M059J (cell line): ENCODE measurements at regions not wholly inside any gene's neighbourhood (a gene's known extent, or its start where the extent isn't known, plus 50 kb on each side); places are given as distances from the start of the nearest gene placed in this dataset.
"Not testable (repeated sequence)": the region's sequence is repeated elsewhere in the genome, so short reads cannot be mapped to it uniquely, and the experiment has no call there.

Experiments used
- DNase-seq: peaks from one replicate; pipeline ENCODE4 v3.0.0-alpha.2; 2012; ENCODE audit warnings: low read depth

DNA sequence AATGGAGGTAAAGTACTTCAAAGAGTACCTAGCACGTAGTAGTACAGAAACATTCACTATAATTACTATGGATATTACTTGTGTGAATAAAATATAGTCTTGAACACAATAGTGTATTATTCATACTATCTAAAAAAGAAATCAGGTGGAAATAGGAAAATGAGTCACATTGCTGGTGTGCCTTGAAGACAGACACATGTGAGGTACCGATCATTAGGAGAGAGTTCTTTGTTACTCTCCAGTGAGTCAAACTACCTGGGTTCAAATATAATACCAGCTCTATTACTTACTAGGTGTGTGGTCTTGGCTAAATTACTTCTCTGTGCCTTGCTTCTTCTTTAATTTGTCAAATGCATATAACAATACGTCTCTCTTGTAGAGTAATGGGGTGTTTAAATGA is 50.8 kb upstream of the BEND6 start:
- DNase-seq = peak; percentile 46

DNA sequence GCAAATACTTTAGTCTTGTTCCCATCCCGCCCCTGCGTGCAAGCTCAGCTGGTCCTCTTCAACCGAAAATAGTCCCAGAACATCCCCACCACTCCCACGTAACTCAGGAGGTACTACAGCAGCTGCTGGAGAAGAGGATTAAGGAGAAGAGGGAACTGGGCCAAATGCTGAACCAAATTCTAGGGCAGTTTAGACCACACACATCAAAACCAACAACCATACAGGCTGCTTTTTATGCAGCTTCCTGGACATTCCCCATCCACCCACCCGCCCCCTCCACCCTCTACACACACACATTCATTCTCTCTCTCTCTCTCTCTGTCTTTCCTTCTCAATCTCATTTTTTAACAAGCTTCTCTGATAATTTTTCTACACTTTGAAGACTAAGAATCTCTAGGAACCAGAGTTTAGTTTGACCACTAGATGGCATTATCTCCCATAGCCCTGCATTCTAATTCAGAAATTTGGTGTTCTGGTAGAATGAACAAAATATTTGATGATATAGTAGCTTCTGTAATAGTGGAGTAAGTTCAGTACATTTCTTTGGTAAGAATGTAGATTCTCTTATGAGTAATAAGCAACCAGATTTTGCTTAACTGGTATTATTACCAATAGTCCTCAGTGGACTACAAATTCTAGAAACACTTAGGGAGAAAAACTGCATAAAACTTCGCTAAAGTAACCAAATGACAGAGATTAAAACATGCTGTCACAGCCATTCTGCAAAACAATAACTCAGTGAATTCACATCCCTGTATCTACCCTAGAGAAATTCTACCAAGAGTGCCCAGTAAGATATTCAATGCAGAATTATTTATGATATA is 52.1 kb upstream of the BEND6 start:
- peak; percentile 60 for DNase-seq

DNA sequence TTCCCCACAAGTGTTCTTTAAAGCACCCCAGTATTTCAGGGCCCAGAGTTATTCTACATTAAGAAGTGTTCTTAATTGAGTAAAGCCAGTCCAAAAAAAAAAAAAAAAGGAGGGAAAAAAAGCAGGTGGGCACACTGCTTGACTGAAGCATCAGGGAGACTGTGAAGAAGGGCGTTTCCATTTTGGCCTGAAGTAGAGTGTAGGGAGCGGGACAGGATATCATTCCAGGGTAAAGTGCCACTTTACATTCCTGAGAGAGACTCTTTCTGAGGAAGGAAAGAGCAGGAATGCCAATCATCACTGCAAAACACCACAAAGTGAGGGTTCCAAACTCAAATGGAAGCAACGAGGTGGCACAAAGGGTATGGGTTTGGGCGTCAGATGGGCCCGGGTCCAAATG is 54.1 kb upstream of the BEND6 start:
- DNase-seq = no peak

DNA sequence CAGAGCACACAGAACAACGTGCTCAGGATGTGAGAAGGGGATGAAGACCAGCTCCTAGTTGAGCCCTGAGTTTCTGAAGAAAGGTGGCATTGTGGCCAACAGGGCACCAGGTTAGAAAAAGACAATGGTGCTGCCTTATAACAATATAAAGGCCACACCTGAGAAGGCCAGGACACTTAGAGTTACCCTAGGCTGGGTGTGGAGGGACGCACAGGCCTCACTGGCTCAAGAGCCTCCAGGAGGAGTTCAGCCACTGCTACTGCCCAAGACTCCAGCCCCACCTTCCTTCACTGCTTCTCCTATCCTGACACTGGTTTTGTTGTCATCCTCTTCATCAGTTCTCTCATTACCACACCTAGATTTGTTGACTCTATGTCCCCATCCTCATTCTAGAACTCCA is 55.2 kb upstream of the BEND6 start:
- DNase-seq = no peak

DNA sequence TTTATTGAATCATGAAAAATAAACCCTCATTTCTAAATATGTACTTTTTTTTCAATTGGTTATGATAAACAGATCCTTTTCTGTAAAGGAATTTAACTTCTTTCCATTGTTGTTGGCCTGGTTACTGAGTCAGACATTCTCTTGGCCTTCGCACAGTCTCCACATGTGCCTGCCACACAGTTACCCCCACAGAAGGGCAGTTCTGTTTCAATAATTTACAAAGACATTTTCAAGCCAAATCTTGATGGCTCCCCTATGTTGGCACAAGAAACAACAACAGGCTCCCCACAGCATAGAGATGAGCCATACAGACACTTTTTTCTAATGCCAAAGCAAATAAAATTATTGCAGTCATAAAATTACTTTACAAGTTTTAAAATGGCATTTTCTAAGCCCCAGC is 55.6 kb upstream of the BEND6 start:
- DNase-seq = peak; percentile 54

DNA sequence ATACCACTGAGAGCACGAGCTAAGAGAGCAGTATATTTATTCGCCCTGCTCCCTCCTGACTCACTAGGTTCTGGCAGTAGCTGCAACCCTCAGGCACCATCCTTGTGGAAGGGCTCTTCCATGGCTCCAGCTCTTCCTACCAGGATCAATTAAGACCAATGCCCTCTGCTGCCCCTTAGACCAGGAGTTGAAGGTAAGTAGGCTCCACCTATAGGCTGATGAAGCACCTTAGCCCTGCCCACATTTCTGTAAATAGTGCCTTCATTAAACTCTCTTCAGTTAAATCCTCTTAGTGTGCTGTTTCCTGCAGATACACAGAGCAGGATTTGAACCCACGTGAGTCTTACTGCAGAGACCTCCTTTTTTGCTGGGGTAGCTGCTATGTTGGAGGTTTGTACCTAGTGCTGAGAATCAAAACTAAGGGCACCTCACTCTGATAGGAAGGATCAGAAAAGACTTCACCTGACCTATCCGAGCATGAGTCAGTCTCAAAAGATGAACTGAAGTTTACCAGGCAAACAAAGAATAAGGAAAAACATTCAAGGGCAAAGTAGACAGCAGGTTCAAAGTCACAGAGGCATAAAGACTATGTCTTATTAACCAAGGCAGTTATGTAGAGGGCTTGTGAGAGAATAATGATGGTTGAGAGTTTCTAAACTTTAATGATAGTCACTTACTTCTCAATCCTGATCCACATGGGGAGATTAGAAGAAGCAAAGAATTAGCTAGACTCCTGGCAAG is 56.9 kb upstream of the BEND6 start:
- DNase-seq = no peak

DNA sequence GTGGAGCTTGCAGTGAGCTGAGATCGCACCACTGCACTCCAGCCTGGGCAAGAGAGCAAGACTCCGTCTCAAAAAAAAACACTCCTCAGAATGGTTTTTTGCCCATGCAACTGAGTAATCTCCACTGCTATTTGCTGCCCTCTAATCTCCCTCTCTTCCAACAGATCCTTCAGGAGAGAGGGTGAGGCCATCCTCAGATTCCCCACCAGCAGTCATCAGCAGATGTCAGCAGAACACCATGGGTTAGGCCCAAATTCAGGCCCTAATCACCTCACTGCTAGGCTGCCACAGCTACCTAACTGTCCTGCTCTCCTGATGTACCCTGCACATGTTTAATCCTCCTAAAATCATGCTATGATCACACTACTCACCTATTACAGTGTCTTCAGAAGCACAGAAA is 63.2 kb upstream of the BEND6 start:
- peak; percentile 56 for DNase-seq

DNA sequence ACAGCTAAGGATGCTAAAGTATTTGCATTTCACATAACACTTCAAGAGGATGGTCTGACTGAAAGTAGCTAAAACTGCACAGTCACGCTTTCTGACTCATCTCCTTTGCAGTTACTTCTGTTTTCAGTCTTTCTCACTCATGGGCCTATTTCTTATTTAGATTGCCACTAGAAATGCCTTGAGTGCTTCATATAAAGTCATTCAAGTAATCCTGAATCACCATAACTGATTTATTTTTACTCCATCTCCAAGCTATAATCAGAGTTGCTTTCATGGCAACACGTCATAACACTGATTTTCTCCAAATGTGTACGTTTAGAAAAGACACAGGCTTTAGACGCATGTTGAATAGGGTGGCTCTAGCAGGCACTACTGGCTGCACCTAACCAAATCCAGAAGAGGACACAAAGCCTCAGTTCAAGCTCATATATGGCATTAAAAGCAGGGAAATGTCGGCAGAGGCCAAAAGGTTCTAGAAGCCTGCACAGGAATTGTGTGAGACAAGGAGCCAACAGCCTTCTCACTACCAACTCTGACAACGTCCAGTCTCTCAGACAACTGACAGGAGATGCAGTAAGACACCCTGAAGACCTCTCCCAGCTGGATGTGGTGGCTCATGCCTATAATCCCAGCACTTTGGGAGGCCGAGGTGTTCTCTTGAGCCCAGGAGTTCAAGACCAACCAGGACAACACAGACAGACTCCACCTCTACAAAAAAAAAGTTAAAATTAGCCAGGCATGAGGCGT is 64.1 kb upstream of the BEND6 start:
- DNase-seq = peak; percentile 92

DNA sequence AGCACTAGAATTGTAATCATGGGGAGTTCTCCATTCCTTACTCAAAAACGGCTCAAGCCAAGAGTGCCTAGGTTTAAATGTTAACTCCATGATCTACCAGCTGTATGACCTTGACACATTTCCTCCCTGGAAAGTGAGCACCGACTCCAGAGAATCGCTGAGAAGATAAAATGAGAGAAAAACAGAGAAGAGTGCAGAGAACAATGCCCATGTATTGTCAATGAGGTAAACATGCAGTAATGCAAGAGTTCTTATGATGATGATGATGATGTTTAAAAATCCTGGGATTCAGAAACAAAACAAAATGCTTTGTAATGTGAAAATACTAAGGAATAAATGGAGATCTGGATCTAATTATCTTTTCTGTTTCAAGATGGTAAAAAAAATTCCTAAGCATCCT is 64.8 kb upstream of the BEND6 start:
- no peak for DNase-seq

DNA sequence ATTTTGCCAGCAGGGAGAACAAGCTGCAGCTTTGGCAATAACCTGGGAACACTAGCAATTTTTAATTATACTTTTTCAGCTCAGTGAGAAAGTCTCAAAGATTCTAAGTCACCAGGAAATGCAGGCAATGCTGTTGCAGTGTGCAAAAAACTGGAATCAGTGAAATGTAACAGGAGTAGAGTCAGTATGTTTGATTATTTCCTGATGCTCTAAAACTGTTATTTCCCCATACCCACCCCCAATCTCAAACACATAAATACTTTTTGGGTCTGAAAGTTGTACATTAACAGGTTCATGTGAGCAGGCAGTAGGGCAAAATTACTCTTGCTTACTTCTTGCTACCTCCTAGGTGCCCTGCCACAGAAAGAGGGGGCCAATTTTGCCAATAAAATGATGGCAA is 65.4 kb upstream of the BEND6 start:
- DNase-seq = no peak

DNA sequence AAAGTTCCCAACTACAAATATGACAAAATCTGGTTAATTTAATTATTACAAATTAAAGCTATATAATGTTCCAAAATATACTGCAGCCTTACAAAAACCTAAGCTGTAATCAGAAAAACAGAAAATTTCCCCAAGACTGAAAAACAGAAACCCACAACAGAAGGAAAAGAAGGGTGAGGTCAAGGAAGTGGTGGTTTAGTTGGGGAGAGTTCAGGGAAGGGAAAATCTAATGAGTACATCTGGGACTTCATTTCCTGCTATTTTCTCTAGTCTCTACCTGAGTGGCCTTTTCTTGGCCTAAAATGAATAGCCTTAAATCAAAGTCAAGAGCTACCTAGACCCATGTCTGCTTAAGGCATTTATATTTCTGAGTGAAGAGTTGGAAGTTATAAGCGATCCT is 66.2 kb upstream of the BEND6 start:
- DNase-seq = no peak

DNA sequence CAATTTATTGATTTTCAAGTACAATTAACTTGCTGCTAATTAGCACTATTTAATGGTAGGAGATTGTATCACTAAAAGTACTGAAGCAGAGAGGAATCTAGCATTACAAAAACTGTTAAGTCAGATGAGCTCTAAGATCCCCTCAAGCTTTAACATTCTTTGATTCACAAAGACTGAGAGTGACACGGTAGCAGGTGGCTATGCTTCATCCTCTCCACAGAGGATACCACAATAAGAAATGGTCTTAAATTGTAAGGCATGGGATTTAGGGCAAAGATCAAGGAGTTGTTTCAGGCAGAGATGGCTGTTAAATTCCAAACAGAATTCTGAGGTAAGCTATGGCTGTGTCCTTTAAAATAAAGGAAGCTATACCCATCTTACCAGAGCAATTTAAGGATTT is 67.8 kb upstream of the BEND6 start:
- DNase-seq = no peak

DNA sequence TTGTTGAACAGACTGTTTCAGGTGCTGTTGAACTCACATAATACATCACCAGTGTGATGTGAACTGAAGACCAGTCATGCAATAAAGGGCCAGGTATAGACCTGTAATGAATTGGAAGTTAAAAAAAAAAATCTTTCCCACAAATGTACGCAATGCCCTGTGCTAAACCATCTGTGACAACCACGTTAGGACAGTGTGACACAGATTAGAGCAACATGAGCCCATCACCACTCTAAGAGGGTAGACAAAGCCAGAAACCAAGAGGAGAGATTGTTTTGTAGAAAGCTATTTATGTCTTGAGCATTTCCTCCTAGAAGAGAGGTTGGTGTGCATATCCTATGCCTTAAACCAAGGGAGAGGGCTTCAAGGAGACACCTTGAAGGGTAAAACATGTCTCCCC is 77.0 kb upstream of the BEND6 start:
- DNase-seq = no peak

DNA sequence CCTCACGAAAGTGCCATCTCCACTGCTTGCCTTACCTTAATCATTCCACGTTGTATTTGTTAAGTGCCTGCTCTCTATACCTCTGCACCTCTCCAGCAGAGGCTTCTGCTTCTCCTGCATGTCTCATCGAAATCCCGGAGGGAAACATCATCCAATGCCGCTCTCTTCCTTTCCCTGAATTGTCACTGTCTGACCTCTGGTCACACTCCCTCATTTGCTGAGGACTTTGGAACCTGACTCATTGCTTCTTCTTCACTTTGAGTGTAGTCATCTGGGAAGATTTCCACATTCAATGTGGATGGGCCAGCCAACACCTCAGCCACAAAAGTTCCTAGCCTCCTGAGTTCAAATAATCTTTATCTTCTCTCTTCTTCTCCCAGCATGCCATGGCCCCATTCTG is 78.9 kb upstream of the BEND6 start:
- peak; percentile 27 for DNase-seq

DNA sequence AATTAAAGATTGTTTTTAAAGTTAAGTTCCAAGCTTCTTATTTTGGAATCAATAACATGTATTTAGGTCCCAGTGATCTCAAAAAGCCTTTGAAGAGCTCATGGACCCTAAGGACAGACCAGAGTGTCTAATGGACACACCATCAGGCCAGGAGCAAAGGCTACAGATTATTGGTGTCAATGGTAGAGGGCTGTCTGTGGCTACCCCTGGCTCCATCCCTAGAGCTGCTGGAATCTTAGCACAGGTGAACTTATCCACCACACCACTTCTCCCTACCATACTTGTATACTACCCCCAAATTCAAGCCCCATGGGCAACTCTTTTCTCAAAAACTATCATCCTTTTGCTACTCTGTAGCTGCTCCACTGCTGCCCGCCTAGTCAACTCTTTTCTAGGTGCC is 79.4 kb upstream of the BEND6 start:
- DNase-seq = no peak

DNA sequence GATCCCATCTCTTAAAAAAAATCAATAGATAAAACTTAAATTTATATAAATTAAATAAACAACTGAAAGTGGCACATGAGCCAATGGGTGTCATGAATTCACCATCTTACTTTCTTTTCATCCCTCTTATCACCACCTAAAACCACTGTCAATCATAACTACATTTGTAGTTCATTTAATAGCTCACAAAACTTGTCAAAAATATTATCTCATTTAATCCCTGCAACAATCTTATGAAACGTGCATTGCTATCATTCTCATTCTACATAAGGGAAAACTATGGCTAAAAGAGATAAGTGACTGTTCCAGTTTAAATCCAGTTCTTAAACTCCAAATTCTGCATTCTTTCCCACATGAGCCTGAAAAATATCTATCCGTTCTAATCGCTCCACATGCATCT is 80.6 kb upstream of the BEND6 start:
- no peak for DNase-seq

DNA sequence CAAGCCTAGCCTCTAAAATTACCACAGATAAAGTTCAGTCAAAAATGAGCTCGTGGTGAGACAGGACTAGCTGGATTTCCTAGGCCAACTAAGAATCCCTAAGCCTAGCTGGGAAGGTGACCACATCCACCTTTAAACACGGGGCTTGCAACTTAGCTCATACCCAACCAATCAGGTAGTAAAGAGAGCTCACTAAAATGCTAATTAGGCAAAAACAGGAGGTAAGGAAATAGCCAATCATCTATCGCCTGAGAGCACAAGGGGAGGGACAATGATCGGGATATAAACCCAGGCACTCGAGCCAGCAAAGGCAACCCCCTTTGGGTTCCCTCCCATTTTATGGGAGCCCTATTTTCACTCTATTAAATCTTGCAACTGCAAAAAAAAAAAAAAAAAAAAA is 84.9 kb upstream of the BEND6 start:
- DNase-seq = not testable (repeated sequence)

DNA sequence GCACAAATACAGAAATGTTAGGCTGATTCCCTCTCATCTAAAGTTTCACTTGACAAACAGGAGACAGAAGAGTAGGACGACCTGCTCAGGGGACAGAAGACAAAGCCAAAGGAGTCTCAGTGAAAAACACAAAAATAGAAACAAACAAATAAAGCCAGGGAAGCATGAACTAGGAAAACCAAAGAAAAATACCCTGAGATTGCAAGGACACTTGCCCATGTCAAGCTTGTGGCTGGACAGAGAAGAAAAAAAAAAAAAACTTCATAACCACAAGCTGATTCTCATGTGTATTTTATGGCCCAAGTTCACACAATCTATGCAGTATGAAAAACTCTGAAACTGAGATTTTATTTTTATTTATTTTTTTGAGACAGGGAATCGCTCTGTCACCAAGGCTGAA is 85.6 kb upstream of the BEND6 start:
- peak; percentile 54 for DNase-seq

DNA sequence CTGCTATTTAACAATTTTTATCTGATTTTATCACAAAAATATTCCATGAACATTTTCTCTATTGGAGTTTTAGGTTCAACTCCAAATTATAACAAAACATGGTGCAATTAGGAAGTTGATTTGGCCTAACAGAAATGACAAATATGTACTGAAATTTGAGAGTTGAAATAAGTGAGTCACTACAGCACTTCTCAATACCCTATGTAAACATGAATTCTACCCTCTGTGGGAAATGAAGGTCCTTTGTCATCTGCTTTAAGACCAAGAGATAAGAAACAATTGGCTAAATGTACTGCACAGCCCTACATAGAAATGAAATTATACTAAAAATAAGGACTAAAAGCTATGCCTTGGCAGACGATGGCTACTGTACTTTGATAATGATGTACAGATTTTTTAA is 86.2 kb upstream of the BEND6 start:
- peak; percentile 88 for DNase-seq

DNA sequence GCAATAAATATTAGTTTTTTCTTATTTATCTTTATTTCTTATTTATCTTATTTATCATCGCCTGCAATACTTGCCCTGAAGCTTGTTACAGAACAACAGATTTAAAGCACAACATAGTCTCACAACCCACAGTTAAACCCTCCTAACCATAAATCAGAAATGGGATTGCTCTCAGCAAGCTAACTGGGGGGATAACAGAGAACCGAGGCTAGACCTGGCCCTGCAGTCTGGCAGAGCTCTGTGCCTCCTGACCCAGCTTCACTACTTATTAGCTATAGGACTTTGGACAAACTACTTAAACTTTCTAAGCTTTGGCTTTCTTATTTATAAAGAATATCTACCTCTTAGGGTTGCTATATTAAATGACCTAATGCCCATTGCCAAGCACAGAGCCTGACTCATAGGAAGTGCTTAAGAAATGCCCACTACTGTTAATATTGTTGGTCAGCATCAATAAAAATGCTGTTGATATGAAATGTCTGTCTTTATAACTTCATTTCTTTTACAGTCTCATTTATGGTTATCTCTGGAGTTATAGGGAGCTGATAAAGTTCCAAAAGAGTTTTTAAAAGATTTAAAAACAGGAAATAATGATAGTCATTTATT is 87.9 kb upstream of the BEND6 start:
- DNase-seq = peak; percentile 74

DNA sequence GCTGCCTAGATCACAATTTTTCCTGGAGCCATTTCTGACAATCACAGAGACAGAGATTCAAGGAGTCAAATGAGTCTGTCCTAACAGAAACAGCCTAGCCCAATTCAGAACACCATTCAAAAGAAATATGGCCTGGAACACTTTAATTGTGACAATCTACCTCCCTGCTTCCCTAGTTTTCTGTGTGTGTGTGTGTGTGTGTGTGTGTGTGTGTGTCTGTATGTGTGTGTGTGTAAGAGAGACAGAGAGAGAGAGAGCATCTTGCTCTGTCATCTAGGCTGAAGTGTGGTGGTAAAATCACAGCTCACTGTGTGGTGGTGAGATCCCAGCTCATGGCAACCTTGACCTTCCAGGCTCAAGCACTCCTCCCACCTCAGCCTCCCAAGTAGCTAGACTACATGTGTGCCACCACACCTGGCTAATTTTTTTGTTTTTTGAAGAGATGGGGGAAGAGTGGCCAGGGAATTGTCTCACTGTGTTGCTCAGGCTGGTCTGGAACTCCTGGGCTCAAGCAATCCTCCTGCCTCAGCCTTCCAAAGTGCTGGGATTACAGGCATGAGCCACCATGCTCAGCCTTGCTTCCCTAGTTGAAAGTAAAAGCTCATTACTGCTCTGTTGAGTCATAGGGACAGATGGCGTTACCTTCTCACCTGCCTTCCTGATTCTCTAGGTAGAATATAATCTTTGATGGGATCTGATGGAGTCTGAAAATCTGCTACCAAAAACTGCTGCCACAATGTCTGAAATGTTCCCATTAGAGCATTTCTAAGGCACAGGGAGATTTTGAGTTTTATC is 89.6 kb upstream of the BEND6 start:
- no peak for DNase-seq
